OCI-LY7 (cell line): ENCODE measurements at regions not wholly inside any gene's neighbourhood (a gene's known extent, or its start where the extent isn't known, plus 50 kb on each side); places are given as distances from the start of the nearest gene placed in this dataset.
A peak's percentile ranks its signal among the peaks of the same experiment; 100 is the strongest.
"Not testable (repeated sequence)": the region's sequence is repeated elsewhere in the genome, so short reads cannot be mapped to it uniquely, and the experiment has no call there.

Experiments used
- BruUV-seq: library from RNA; stranded (reverse); fragments of 400-500 nt; replicated peaks from 2 replicates; lab custom pipeline; 2021; lab: Mats Ljungman, UMichigan
- CTCF ChIA-PET: fragments of 300-600 bp; sonication (Branson Sonifier 250); formaldehyde crosslinking; loops from one replicate; lab custom pipeline; 2022; ENCODE audit warnings: antibody characterized with exemption; ENCODE audit not compliant: unreplicated experiment; lab: Charles Lee
- POLR2A ChIA-PET: fragments of 300-600 bp; sonication (Branson Sonifier 250); formaldehyde crosslinking; loops from one replicate; lab custom pipeline; 2022; ENCODE audit warnings: antibody characterized with exemption; lab: Charles Lee
- DNase-seq: peaks from one replicate; pipeline ENCODE4 v3.0.0-alpha.2; 2015; ENCODE audit warnings: low spot score
- H2AFZ ChIP-seq: fragments of 200-600 bp; sonication (generic), shearing (Covaris generic); 2 replicates; pipeline ENCODE4 v1.6.1; 2014; ENCODE audit warnings: mild to moderate bottlenecking, antibody characterized with exemption, low read length, moderate library complexity
- H3K27ac ChIP-seq: fragments of 200-600 bp; sonication (generic); 2 replicates; pipeline ENCODE4 v1.5.1; 2014; ENCODE audit warnings: mixed run types, low read depth, mild to moderate bottlenecking, moderate library complexity, low read length, inconsistent platforms; ENCODE audit not compliant: poor library complexity, severe bottlenecking
- H3K36me3 ChIP-seq: fragments of 200-600 bp; sonication (generic); 2 replicates; pipeline ENCODE4 v1.6.1; 2014; ENCODE audit warnings: mild to moderate bottlenecking, antibody characterized with exemption, low read length, moderate library complexity, mixed read lengths; ENCODE audit not compliant: insufficient read depth
- H3K4me1 ChIP-seq: fragments of 200-600 bp; sonication (generic); 2 replicates; pipeline ENCODE4 v1.5.1; 2014; ENCODE audit warnings: mild to moderate bottlenecking, low read length; ENCODE audit not compliant: insufficient read depth, poor library complexity, severe bottlenecking
- H3K4me2 ChIP-seq: fragments of 200-600 bp; sonication (generic); 2 replicates; pipeline ENCODE4 v1.6.1; 2014; ENCODE audit warnings: mild to moderate bottlenecking, low read length
- H3K4me3 ChIP-seq: fragments of 200-600 bp; sonication (generic); 2 replicates; pipeline ENCODE4 v1.5.1; 2014; ENCODE audit warnings: mild to moderate bottlenecking, low read depth, low read length; ENCODE audit not compliant: poor library complexity, severe bottlenecking
- H3K79me2 ChIP-seq: fragments of 200-600 bp; sonication (generic); 2 replicates; pipeline ENCODE4 v1.6.1; 2016; ENCODE audit warnings: low read depth, mild to moderate bottlenecking, low read length, moderate library complexity, mixed read lengths; ENCODE audit not compliant: insufficient read depth
- H3K9me2 ChIP-seq: fragments of 200-600 bp; sonication (generic); 2 replicates; pipeline ENCODE4 v1.6.1; 2016; ENCODE audit warnings: mild to moderate bottlenecking, low read length, mixed read lengths; ENCODE audit not compliant: insufficient read depth
- H3K9me3 ChIP-seq: fragments of 200-600 bp; sonication (generic); 2 replicates; pipeline ENCODE4 v1.6.1; 2014; ENCODE audit warnings: mild to moderate bottlenecking, mixed run types, low read length, mixed read lengths
- H4K20me1 ChIP-seq: fragments of 200-600 bp; sonication (generic); 2 replicates; pipeline ENCODE4 v1.6.1; 2014; ENCODE audit warnings: mild to moderate bottlenecking, antibody characterized with exemption, low read length, moderate library complexity, mixed read lengths; ENCODE audit not compliant: insufficient read depth
- intact Hi-C: fragments of 100-400 bp; cut with micrococcal nuclease; formaldehyde crosslinking; loops from one replicate; pipeline ENCODE4 v1.10.0; 2022; ENCODE audit not compliant: unreplicated experiment

- H3K36me3 ChIP-seq, POLR2A ChIA-PET, H4K20me1 ChIP-seq, DNase-seq, H3K9me2 ChIP-seq, H3K27ac ChIP-seq, BruUV-seq, CTCF ChIA-PET, H3K79me2 ChIP-seq, intact Hi-C loops, H2AFZ ChIP-seq, H3K9me3 ChIP-seq: not testable (repeated sequence)
- H3K4me3 ChIP-seq, result peak overlapping the region; percentile 19
- peak overlapping the region; percentile 50 for H3K4me2 ChIP-seq
- H3K4me1 ChIP-seq, result peaks cover 30% of the 10 kb centered on the region
These were observed 832.9 kb downstream of the TMEM121 start for GRCh38 chr14:106359157-106359887.

- H3K36me3 ChIP-seq, H3K9me2 ChIP-seq, H2AFZ ChIP-seq, H3K4me2 ChIP-seq, BruUV-seq, H4K20me1 ChIP-seq, POLR2A ChIA-PET, H3K79me2 ChIP-seq, DNase-seq, H3K9me3 ChIP-seq, CTCF ChIA-PET, H3K4me1 ChIP-seq, intact Hi-C loops, H3K27ac ChIP-seq, H3K4me3 ChIP-seq: not testable (repeated sequence)
These were observed 839.0 kb downstream of the TMEM121 start for GRCh38 chr14:106365371-106365770.

DNA sequence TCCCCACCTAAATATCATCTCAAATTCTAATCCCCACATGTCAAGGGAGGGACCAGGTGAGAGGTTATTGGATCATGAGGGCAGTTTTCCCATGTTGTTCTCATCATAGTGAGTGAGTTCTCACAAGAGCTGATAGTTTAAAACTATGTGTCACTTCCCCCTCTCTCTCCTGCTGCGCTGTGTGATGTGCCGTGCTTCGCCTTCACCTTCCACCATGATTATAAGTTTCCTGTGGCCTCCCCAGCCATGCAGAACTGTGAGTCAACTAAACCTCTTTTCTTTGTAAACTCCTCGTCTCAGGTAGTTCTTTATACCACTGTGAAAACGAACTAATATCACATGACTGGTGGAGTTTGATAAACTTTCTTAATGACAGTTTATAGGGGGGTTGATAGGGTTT is 839.5 kb downstream of the TMEM121 start:
- H2AFZ ChIP-seq, POLR2A ChIA-PET, H3K4me1 ChIP-seq, DNase-seq, H4K20me1 ChIP-seq, intact Hi-C loops, H3K4me3 ChIP-seq, CTCF ChIA-PET, H3K9me2 ChIP-seq, H3K79me2 ChIP-seq, BruUV-seq, H3K36me3 ChIP-seq, H3K27ac ChIP-seq, H3K9me3 ChIP-seq: not testable (repeated sequence)
- H3K4me2 ChIP-seq, result 0 out of 2 replicates have a peak overlapping the region, but pooled peaks have one; percentile 12

DNA sequence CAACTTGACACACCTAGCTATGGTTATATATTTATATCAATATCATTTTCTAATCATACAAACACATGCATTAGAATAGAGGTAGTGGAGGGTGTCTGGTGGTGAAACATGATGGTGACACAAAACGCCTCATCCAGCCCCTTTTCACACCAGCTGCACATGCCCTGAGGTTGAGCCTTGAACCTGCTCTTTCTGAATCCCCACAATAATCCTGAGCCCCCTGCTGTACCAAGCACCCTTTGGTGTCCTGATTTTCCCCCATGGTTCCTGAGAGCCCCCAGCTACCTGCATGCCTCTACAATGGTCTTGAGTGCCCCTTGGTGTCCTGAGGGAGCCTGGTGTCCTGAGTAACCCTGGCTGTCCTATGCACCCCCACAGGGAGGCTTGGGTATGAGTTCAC is 840.6 kb downstream of the TMEM121 start:
- H4K20me1 ChIP-seq, H3K4me1 ChIP-seq, H2AFZ ChIP-seq, H3K4me2 ChIP-seq, H3K27ac ChIP-seq, BruUV-seq, H3K9me3 ChIP-seq, H3K79me2 ChIP-seq, H3K4me3 ChIP-seq, CTCF ChIA-PET, POLR2A ChIA-PET, H3K36me3 ChIP-seq, H3K9me2 ChIP-seq, intact Hi-C loops, DNase-seq: not testable (repeated sequence)

- H3K9me3 ChIP-seq, intact Hi-C loops, CTCF ChIA-PET, DNase-seq, H3K9me2 ChIP-seq, H3K79me2 ChIP-seq, BruUV-seq, H3K27ac ChIP-seq, H3K4me3 ChIP-seq, H3K36me3 ChIP-seq, H4K20me1 ChIP-seq, H2AFZ ChIP-seq, H3K4me2 ChIP-seq, POLR2A ChIA-PET: not testable (repeated sequence)
- H3K4me1 ChIP-seq, result peaks cover 17% of the 10 kb centered on the region
These were observed 843.1 kb downstream of the TMEM121 start for GRCh38 chr14:106369456-106369855.
